OCI-LY1 (cell line): ENCODE measurements at regions not wholly inside any gene's neighbourhood (a gene's known extent, or its start where the extent isn't known, plus 50 kb on each side); places are given as distances from the start of the nearest gene placed in this dataset.

ENCODE experiments used
- H2AFZ ChIP-seq: fragments of 200-600 bp; sonication (generic), shearing (Covaris generic); 2 replicates; pipeline ENCODE4 v1.6.0; 2014; ENCODE audit warnings: antibody characterized with exemption, mild to moderate bottlenecking, low read length
- H3F3A ChIP-seq: fragments of 200-600 bp; sonication (generic), shearing (Covaris generic); 2 replicates; pipeline ENCODE4 v1.6.0; 2014; ENCODE audit warnings: mild to moderate bottlenecking, antibody characterized with exemption, low read length, moderate library complexity; ENCODE audit not compliant: insufficient read depth
- H3K27ac ChIP-seq: fragments of 200-600 bp; sonication (generic); 2 replicates; pipeline ENCODE4 v1.5.1; 2014; ENCODE audit warnings: low read length, mixed run types, mild to moderate bottlenecking, low read depth; ENCODE audit not compliant: poor library complexity, severe bottlenecking
- H3K27me3 ChIP-seq: fragments of 200-600 bp; sonication (generic); 2 replicates; pipeline ENCODE4 v1.6.0; 2014; ENCODE audit warnings: antibody characterized with exemption, mild to moderate bottlenecking, low read length, moderate library complexity; ENCODE audit not compliant: insufficient read depth
- H3K36me3 ChIP-seq: fragments of 200-600 bp; sonication (generic); 2 replicates; pipeline ENCODE4 v1.6.1; 2014; ENCODE audit warnings: mild to moderate bottlenecking, antibody characterized with exemption, low read length, moderate library complexity, mixed read lengths; ENCODE audit not compliant: insufficient read depth
- H3K4me1 ChIP-seq: fragments of 200-600 bp; sonication (generic); 2 replicates; pipeline ENCODE4 v1.5.1; 2014; ENCODE audit warnings: mild to moderate bottlenecking, low read length, moderate library complexity; ENCODE audit not compliant: insufficient read depth, severe bottlenecking
- H3K4me2 ChIP-seq: fragments of 200-600 bp; sonication (generic), shearing (Covaris generic); 2 replicates; pipeline ENCODE4 v1.6.1; 2014; ENCODE audit warnings: low read length
- H3K4me3 ChIP-seq: fragments of 200-600 bp; sonication (generic); 2 replicates; pipeline ENCODE4 v1.5.1; 2014; ENCODE audit warnings: low read length, low read depth, mild to moderate bottlenecking, mixed read lengths; ENCODE audit not compliant: poor library complexity, severe bottlenecking
- H3K79me2 ChIP-seq: fragments of 200-600 bp; shearing (Covaris generic); 2 replicates; pipeline ENCODE4 v1.6.1; 2016; ENCODE audit warnings: mixed run types, low read length, mixed read lengths; ENCODE audit not compliant: insufficient read depth
- H3K9ac ChIP-seq: fragments of 200-600 bp; sonication (generic), shearing (Covaris generic); 2 replicates; pipeline ENCODE4 v1.6.1; 2014; ENCODE audit warnings: mild to moderate bottlenecking, low read length, mixed read lengths
- H3K9me2 ChIP-seq: fragments of 200-600 bp; sonication (generic), shearing (Covaris generic); 2 replicates; pipeline ENCODE4 v1.6.1; 2014; ENCODE audit warnings: low read depth, mild to moderate bottlenecking, low read length, mixed read lengths
- H3K9me3 ChIP-seq: fragments of 200-600 bp; shearing (Covaris generic); 2 replicates; pipeline ENCODE4 v1.6.1; 2014; ENCODE audit warnings: low read length, mixed read lengths
- H4K20me1 ChIP-seq: fragments of 200-600 bp; sonication (generic), shearing (Covaris generic); 2 replicates; pipeline ENCODE4 v1.6.0; 2016; ENCODE audit warnings: mild to moderate bottlenecking, low read length; ENCODE audit not compliant: insufficient read depth
- CTCF ChIP-seq: fragments of 200-600 bp; sonication (generic), shearing (Covaris generic); IDR thresholded peaks from 2 replicates; pipeline ENCODE4 v1.5.1; 2017; ENCODE audit warnings: mild to moderate bottlenecking, antibody characterized with exemption, low read length, moderate library complexity, mixed read lengths
- EZH2 ChIP-seq: fragments of 200-600 bp; sonication (generic), shearing (Covaris generic); IDR thresholded peaks from 2 replicates; pipeline ENCODE4 v1.8.0; 2017; ENCODE audit warnings: borderline replicate concordance, mixed run types, mild to moderate bottlenecking, antibody characterized with exemption, low read length, moderate library complexity, mixed read lengths

DNA sequence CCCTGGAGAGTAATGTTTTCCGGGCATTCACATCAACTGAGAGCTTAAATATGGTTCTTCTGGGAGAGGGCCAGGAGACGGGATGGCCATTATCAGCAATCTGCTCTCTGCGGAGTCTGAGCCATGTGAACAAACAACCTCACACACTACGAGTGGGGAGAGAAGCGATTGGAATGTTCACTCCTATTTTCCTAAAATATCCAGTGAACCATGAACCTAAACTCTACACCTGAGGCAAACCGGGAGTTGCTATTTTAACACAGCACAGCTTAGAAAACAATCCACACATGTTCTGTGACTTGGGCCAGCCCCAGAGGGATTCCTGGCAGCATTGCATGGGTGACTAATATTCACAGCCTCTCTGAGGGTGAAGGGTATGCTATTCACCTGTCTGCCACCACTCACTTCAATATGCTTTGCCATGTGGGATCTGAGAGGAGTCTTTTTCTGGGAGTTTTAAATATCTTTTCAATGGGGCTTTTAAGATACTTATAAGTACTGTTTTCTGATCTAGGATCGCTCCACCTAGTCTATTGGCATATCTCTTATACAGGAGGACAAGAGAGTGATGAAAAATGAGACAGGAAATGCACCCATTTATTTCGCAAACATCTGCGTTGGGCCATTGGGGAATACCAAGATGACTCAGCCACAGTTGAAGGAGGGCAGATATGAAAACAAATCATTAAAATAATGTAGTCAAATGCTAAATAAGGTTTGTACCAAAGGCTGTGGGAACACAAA, 72.6 kb upstream of the SERP2 start:
- no peak overlapping the region for H3K9ac ChIP-seq
- no peaks in the 10 kb centered on the region for H3K36me3 ChIP-seq
- H3K4me3 ChIP-seq: no peak overlapping the region
- H3K9me3 ChIP-seq: no peaks in the 10 kb centered on the region
- no peaks in the 10 kb centered on the region for H4K20me1 ChIP-seq
- no peak for TF ChIP-seq EZH2
- no peak for TF ChIP-seq CTCF
- H3K4me1 ChIP-seq: no peaks in the 10 kb centered on the region
- no peaks in the 10 kb centered on the region for H3F3A ChIP-seq
- no peak overlapping the region for H3K4me2 ChIP-seq
- no peak overlapping the region for H3K27ac ChIP-seq
- no peaks in the 10 kb centered on the region for H3K79me2 ChIP-seq
- no peaks in the 10 kb centered on the region for H3K9me2 ChIP-seq
- H2AFZ ChIP-seq: no peak overlapping the region
- H3K27me3 ChIP-seq: peaks cover 4% of the 10 kb centered on the region; the same call in 1 of the 2 replicates

DNA sequence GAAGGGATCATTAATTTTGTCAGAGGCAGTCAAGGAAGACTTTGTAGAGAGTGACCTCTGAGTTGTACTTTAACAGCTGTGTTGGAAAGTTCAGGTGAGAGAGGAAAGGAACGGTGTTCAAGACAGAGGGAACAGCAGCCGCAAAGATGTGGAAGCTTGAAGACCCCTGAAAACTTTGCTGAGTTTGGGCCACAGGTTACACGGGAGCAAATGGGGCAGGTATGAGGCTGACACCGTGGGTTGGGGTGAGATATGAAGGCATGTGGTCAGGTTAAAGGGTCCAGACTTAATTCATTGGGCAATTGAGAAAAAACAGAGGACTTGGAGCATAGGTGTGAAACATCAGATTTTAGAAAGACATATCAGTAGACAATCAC, 72.0 kb upstream of the SERP2 start:
- H3K9ac ChIP-seq: no peak overlapping the region
- H3K4me2 ChIP-seq: no peak overlapping the region
- no peaks in the 10 kb centered on the region for H3K9me2 ChIP-seq
- no peaks in the 10 kb centered on the region for H4K20me1 ChIP-seq
- no peak for TF ChIP-seq CTCF
- no peaks in the 10 kb centered on the region for H3K9me3 ChIP-seq
- H3K4me3 ChIP-seq: no peak overlapping the region
- no peaks in the 10 kb centered on the region for H3K79me2 ChIP-seq
- H3K27me3 ChIP-seq: no peaks in the 10 kb centered on the region; the same call in 1 of the 2 replicates
- no peak overlapping the region for H2AFZ ChIP-seq
- no peaks in the 10 kb centered on the region for H3K4me1 ChIP-seq
- no peak overlapping the region for H3K27ac ChIP-seq
- H3K36me3 ChIP-seq: no peaks in the 10 kb centered on the region
- H3F3A ChIP-seq: no peaks in the 10 kb centered on the region

GRCh38 chr13:44302233-44302632, 71.4 kb upstream of the SERP2 start:
- H3K9me2 ChIP-seq: no peaks in the 10 kb centered on the region
- H3K27me3 ChIP-seq: no peaks in the 10 kb centered on the region; the same call in 1 of the 2 replicates
- H3K79me2 ChIP-seq: no peaks in the 10 kb centered on the region
- H3F3A ChIP-seq: no peaks in the 10 kb centered on the region
- no peak overlapping the region for H3K4me3 ChIP-seq
- TF ChIP-seq CTCF (no peak), EZH2 (no peak)
- no peak overlapping the region for H2AFZ ChIP-seq
- no peaks in the 10 kb centered on the region for H3K4me1 ChIP-seq
- no peak overlapping the region for H3K4me2 ChIP-seq
- H3K36me3 ChIP-seq: no peaks in the 10 kb centered on the region
- no peak overlapping the region for H3K27ac ChIP-seq
- no peak overlapping the region for H3K9ac ChIP-seq
- H4K20me1 ChIP-seq: no peaks in the 10 kb centered on the region
- no peaks in the 10 kb centered on the region for H3K9me3 ChIP-seq
